NAMALWA (cell line): ENCODE measurements at regions not wholly inside any gene's neighbourhood (a gene's known extent, or its start where the extent isn't known, plus 50 kb on each side); places are given as distances from the start of the nearest gene placed in this dataset.

Experiments used
- DNase-seq: peaks from one replicate; pipeline ENCODE4 v3.0.0-alpha.2; 2015; ENCODE audit warnings: low spot score

DNA sequence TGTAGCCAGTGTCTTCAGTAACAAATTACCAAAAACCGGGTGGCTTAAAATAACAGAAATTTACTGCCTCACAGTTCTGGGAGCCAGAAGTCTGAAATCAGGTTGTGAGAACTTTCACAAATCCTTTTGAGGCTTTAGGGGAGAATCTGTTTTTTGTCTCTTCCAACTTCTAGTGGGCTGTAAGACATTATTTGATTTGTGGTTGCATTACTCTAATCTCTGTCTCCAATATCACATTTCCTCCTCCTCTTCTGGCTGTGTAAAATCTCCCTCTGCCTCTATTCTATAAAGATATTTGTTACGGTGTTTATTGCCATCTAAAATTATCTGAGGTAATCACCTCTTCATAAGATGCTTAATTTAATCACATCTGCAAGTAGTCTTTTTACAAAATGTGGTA is 1039.6 kb upstream of the LRRN3 start:
- DNase-seq, result no peak

GRCh38 chr7:110056331-110056730 is 1034.6 kb upstream of the LRRN3 start:
- DNase-seq, result no peak

DNA sequence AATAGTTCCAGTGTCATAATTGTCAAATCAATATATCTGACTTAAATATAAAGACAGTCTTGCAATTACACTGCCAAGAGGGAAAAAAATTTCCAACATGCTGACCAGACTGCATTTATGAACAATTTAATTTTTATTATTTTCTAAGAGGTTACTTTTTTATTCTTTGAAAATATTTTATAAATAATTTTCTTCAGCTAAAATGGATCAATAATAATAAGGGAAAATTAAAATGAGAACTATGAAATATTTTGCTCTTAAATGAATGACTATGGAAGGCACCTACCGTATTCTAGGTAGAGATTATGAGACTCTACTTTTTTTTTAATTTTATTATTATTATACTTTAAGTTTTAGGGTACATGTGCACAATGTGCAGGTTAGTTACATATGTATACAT is 1032.5 kb upstream of the LRRN3 start:
- no peak for DNase-seq

DNA sequence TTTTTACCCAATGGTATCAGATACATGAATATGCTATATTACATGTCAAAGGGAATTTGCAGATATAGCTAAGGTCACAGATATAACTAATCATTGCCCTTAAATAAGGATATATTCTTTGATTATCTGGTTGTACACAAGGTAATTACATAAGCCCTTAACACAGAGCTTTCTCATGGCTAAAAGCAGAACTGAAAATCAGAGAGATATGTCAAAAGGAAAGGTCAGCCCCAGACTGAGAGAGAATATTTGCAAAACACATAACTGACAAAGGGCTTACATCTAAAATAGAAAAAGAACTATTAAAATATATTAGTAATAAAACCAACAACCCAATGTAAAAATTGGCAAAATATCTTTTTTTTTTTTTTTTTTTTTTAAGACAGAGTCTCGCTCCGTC is 1029.5 kb upstream of the LRRN3 start:
- no peak for DNase-seq

DNA sequence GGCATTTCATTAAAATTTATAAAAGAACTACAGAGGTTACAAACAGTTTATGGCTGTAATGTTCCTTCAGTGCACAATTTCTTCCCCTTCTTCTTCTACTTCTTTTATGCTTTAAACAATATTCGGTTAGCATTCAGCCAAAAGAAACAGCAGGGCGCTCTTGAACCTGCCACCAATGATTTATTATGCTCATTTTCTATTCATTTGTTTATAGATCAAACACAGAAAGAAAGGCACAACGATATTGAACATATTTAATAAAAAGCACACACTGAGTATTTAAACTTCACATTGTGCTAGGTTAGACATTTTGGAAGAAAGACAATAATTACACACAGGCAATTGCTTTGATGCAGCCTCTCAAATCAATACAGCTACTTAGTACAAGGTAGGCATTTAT is 1025.8 kb upstream of the LRRN3 start:
- DNase-seq, result no peak

DNA sequence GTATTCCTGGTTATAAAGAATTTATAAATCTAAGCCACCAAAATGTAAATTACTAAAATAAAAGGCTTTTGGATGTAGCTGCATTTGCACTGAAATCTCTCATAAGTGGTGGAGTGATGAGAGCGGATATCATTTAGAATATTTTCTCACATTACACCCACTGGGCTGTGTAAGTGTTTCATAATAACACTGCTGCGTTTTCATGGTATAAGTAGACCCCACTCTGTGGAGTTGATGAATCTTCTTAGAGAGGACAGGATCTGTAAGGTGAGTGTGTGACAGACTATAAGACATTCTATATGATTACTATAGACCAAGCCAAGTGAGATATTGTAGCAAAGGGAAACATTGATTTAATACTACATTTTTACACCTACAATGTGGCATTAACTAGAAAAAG is 1024.1 kb upstream of the LRRN3 start:
- no peak for DNase-seq

DNA sequence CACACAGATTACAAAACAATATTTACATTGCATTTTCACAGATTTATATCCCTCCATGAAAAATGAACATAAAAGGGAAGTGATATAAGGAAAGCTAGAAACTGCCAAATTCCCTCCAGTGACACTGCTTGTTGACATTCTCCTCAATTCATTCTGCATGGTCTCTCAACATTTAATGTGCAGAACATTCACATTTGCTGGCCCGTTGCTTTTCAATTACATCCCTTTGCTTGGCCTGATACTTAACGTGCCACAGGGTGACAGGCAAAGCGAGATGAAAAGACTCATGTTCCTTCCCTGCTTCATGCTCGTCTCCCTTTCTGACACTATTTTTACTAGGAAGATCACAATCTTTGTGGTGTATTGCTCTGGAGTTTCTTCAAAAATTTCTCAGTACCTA is 1019.7 kb upstream of the LRRN3 start:
- DNase-seq, result no peak

DNA sequence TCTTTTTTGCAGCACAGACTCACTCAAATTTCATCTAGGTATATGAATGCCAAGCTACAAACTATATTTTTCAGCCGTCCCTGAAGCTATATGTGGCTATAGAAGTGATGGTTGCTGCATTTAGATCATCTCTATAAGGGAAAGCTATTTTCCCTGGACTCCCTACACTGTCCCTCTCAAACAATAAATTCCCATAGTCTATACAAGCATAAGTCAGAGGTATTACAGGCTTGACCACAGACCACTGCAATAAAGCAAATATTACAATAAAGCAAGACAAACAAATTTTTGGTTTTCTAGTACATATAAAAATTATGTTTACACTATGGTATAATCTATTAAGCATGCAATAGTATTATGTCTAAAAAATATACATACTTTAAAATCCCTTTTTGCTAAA is 1015.5 kb upstream of the LRRN3 start:
- DNase-seq, result no peak

- DNase-seq, result no peak
These were observed 1014.7 kb upstream of the LRRN3 start for GRCh38 chr7:110076194-110076593.

DNA sequence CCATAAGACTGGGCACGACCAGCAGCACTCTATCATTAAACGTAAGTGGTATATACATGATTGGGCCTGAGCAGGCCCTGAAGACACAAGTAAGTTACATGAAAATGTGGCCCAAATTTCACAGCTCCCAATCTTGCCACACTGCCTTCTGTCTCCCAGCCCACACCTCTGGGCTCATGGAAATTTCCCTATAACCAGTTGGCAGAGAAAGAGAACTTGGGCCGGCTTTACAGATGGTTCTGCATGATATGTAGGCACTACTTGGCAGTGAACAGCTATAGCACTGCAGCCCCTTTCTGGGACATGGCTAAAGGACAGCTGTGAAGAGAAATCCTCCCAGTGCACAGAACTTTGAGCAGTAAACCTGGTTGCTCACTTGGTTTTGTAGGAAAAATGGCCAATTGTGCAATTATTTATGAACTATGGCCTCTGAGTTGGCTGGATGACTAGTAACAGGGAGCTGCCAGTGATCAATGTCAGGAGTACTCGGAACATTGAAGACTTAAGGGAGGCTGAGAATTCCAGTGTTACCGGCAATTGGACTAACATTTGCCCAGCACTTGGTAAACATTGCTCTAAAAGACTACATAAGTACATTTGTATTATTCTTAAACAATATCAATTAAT is 1006.6 kb upstream of the LRRN3 start:
- DNase-seq, result no peak

GRCh38 chr7:110090110-110090820 is 1000.7 kb upstream of the LRRN3 start:
- peak; percentile 36 for DNase-seq

DNA sequence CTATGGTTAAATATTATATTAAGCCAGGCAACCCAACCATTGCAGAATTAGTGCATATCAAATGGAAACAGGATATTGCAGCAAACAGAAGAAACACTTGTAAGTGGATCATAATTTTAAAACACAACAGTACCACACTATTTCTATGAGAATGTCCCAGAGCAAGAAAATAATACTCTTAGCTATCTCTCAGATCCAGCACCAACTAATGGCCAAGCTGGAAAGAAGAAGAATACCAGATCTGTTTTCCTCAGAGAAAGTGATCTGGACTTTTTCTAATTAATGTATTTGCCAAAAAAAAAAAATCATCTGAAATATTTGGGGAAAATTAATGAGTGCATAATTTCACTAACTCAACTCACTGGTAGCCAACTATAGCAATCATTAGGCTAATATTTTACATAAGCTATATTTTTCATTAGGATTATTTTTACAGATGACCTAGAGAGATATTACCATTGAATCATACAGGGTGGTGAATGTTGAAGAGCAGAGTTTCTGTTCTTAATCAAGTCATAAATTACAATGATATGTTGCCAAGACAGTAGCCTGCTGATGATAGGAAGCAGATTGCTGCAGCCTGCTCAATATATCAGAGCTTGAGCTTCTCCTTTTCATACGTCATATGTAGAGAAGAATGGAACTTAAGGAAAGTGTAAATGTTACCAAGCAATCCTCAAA is 995.4 kb upstream of the LRRN3 start:
- no peak for DNase-seq

GRCh38 chr7:110104243-110104642 is 986.7 kb upstream of the LRRN3 start:
- no peak for DNase-seq

DNA sequence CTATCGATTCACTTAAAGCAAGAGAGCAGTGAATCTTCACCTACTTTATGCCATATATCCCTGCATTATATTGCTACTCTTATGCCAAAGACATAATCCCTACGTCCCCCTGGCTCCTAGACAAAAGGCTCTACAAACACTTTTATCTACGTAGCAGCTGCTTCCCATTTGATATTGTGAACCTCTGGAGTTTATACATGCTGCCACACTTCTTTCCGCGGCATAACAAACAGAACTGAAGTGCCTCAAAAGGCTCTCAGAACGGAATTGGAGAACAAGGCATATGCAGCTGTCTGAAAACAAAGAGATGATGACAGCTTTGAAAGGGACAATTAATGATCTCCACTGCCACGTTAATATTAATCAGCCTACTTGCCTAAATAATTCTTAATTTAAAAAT is 985.6 kb upstream of the LRRN3 start:
- DNase-seq, result no peak

- DNase-seq, result no peak
These were observed 985.1 kb upstream of the LRRN3 start for GRCh38 chr7:110105840-110106239.

- DNase-seq, result no peak
These were observed 970.9 kb upstream of the LRRN3 start for GRCh38 chr7:110119883-110120581.

GRCh38 chr7:110129159-110129558 is 961.8 kb upstream of the LRRN3 start:
- no peak for DNase-seq

DNA sequence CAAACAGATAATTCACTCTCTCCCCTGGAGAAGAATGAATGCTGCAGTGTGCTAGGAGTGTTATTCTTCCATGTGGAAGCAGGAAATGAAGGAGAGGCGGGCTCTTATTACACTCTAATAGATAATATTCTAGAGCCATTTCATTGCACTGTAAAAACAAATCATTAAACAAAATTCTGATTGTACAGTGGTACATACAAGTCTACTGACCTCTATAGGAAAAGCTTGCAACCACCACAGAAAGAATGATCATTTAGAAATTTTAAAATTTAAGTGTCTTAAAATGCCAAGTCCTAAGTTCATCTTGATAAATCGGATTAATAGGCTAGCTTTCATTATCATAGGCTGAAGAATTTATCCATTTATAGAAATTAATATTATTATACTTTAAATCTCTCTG is 960.3 kb upstream of the LRRN3 start:
- DNase-seq, result no peak

DNA sequence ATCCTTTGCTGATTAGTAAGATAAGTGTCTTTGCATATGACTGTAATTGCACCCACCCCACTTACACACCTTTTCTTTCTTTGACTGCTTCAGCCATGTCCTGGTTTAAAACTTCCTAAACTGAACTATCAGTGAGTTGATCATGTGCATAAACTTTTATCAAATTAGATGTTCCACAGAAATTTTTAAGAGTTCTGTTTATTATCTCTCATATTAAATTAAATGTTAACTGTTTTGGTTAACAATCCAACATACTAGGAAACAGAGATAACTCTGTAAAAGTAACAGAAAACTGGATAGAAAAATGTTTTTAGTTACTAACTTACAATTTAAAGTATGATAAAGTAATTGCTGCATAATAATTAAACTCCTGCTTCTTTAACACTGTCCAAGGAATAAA is 959.6 kb upstream of the LRRN3 start:
- no peak for DNase-seq

DNA sequence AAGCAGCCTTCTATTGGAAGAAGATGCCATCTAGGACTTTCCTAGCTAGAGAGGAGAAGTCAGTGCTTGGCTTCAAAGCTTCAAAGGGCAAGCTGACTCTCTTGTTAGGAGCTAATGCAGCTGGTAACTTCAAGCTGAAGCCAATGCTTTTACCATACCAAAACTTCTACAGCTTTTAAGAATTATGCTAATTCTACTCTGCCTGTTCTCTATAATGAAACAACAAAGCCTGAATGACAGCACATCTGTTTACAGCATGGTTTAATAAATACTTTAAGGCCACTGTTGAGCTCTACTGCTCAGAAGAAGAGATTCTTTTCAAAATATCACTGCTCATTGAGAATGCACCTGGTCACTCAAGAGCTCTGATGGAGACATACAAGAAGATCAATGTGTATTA is 951.9 kb upstream of the LRRN3 start:
- DNase-seq, result no peak

- DNase-seq, result no peak
These were observed 947.9 kb upstream of the LRRN3 start for GRCh38 chr7:110142939-110143526.

DNA sequence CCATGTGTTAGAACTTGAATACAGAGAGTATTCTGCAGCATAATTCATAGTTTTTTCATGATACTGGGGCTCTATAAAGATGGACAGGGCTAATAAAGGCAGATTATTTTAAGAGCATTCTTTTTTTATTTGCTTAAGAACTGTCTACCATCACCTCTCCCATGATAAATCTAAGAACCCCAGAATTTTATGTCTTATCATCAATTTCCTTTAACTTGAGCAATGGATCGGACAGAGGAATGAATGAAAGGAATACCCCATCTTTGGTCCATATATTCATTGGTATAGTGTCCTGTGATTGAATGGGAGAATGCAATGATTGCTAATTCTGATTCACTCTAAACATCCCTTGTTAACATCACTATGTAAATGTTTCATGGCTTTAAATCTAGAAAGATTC is 946.3 kb upstream of the LRRN3 start:
- no peak for DNase-seq

DNA sequence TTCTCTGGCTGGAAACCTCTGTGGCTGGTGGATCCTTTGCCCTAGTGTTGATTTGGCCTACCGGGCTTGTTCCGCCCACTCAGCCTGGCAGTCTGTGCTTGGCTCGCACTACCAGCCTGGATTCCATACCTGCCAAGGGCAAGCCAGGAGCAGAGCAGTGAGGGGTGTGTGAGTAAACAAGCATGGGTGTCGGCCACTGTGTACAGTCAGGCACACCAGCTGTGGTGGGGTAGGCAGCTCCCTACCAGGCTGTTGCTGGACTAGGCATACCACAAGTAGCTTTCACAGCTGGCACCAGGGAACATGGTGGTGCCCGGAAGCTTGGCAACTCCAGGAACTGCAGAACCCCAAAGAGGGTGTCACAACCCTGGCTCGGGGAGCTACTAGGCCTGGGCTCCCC is 942.9 kb upstream of the LRRN3 start:
- no peak for DNase-seq
